KBM-7 (cell line): ENCODE measurements at regions not wholly inside any gene's neighbourhood (a gene's known extent, or its start where the extent isn't known, plus 50 kb on each side); places are given as distances from the start of the nearest gene placed in this dataset.
"Not testable (repeated sequence)": the region's sequence is repeated elsewhere in the genome, so short reads cannot be mapped to it uniquely, and the experiment has no call there.

Experiments
- DNase-seq: peaks from one replicate; pipeline ENCODE4 v3.0.0-alpha.2; 2015
- in situ Hi-C: fragments of 300-500 bp; cut with MboI; formaldehyde crosslinking; loops from 2 replicates; pipeline ENCODE4 v1.14.3; 2020; ENCODE audit warnings: low sequenced_read_pairs, low pct_unique_long_range_greater_than_20kb, mixed read lengths

- DNase-seq: no peak
- in situ Hi-C loops: no loop called here
These were observed 468.1 kb upstream of the ACTBL2 start for GRCh38 chr5:57950616-57951228.

DNA sequence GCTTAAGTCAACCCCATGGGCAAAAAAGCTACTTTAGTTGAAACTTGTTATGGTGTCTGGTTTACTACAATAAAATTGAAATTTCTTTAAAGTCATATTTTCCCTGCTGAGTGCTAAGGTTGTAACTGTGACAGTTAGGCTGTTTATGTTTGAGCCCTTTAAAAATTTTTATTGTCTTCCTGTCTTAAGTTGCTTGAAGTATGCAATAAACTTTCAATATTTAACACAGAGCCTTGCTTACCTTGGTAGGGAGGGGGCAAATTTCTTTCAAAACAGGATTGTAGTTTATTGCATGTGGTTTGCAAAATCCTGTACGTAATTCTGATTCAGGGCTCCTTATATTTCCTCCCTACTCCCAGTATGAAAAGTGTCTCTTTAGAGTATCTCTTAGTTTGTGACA lies 465.5 kb upstream of the ACTBL2 start:
- DNase-seq: no peak
- in situ Hi-C loops: no loop called here

- DNase-seq: no peak
- in situ Hi-C loops: no loop called here
These were observed 464.6 kb upstream of the ACTBL2 start for GRCh38 chr5:57947181-57947580.

- in situ Hi-C loops: no loop called here
These were observed 458.3 kb upstream of the ACTBL2 start for GRCh38 chr5:57940879-57941278.

DNA sequence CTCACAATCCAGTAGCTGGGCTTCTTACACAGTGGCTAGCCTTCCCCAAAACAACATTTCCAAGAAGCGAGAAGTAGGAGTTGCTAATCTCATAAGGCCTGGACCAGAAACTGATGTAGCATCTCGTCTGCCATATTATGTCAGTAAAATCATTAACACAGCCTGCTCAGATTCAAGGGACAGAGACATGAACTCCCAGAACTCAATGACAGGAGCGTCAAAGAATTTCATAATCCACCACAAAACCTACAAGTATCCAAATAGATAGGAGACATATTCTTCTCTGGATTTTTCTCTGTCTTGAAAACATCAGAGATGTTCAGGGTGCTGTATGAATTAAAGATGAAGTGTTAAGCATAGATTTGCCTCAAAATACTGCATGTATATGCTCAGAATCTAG lies 457.6 kb upstream of the ACTBL2 start:
- DNase-seq: no peak
- in situ Hi-C loops: no loop called here

More at GRCh38 chr5:57940879-57941278, 458.3 kb upstream of the ACTBL2 start:
- DNase-seq: no peak

DNA sequence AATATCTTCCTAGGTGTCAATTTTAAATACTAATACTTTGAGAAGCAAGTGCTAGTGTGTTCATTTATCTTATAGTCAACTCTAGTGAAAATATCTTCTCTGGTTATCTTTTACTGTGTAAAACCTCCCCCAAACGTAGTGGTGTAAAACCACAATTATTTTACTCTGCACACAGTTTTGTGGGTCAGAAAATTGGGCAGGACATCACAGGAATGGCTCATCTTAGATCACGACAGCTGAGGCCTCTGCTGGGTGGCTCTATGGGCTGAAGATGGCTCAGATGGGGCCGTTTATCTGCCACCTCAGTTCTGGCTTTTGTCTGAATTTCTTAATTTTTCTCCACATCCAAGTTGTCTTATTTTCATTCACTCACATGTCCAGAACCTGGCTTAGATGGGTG lies 457.2 kb upstream of the ACTBL2 start:
- DNase-seq: no peak
- in situ Hi-C loops: no loop called here

GRCh38 chr5:57939335-57939734 lies 456.7 kb upstream of the ACTBL2 start:
- in situ Hi-C loops: no loop called here
- DNase-seq: no peak

- no peak for DNase-seq
- in situ Hi-C loops: no loop called here
These were observed 455.6 kb upstream of the ACTBL2 start for GRCh38 chr5:57938174-57938557.

- DNase-seq: no peak
These were observed 455.0 kb upstream of the ACTBL2 start for GRCh38 chr5:57937501-57938173.

DNA sequence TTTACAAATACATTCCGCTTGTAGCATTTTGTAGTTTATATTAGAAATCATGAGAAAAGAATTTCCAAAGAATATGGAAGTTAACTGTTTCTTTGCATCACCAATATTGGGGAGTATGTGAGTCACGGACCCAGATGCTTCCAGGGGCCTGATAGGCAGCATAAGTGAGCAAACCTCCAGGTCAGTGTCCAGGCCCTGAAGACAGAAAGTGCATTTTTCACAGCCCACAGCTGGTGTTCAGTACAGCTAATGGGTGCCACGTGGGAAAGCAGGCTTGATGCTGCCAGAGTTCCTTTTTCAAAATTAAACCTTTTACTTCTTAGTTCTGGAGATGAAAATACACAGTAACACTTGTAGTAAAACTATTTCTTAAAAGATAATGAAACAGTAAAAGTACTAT lies 454.4 kb upstream of the ACTBL2 start:
- in situ Hi-C loops: no loop called here
- DNase-seq: no peak

More at GRCh38 chr5:57937501-57938173, 455.0 kb upstream of the ACTBL2 start:
- in situ Hi-C loops: no loop called here

DNA sequence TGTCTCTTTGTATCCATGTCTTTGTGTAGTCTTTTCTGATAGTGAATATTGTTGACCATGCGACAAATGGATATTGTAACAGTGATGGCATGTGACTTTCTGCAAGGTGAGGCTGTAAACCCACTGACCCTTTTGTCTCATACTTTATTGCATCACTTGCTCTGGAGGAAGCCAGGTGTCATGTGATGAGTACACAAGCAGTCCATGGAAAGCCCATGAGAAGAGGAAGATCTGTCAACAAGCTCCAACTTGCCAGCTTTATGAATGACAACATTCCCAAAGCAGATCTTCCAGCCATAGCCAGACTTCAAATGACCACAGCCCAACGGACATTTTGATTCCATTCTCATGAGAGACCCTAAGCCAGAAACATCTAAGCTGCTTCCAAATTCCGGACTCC lies 450.1 kb upstream of the ACTBL2 start:
- in situ Hi-C loops: no loop called here
- no peak for DNase-seq

DNA sequence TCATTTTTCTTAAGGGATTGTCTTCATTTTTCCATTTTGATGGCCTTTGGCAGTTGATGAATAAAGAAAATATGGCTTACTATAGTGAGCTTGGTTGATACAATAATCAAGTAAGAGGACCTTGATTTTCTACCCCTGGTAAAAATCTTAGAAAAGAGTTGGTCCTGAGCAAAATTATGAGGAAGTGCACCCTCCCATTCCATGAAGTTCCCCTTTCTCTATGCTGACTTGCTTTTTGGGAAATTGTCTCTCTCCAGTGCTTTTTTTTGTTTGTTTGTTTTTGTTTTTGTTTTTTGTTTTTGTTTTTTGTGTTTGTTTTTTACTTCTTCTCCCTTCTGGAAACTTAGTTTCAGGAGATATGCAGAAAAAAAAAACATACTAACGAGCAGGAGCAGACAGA lies 449.2 kb upstream of the ACTBL2 start:
- DNase-seq: peak; percentile 1
- in situ Hi-C loops: no loop called here

GRCh38 chr5:57931352-57931751 lies 448.7 kb upstream of the ACTBL2 start:
- in situ Hi-C loops: no loop called here

DNA sequence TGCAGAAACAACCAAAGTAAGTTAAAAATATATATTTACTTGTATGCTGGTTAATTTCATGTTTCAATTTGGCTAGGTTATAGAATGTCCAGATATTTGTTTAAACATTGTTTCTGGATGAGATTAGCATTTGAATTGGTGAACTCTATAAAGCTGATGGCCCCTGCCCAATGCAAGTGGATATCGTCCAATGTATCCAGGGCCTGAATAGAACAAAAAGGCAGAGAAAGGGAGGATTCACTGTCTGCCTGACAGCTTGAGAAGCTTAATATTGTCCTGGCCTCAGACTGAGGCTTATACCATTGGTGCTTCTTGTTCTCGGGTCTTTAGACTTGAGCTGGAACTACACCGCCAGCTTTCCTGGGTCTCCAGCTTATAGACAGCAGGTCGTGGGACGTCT lies 446.7 kb upstream of the ACTBL2 start:
- in situ Hi-C loops: no loop called here
- no peak for DNase-seq

More at GRCh38 chr5:57931352-57931751, 448.7 kb upstream of the ACTBL2 start:
- DNase-seq: no peak

GRCh38 chr5:57923094-57923493 lies 440.5 kb upstream of the ACTBL2 start:
- DNase-seq, in situ Hi-C loops: not testable (repeated sequence)

- in situ Hi-C loops: no loop called here
These were observed 434.4 kb upstream of the ACTBL2 start for GRCh38 chr5:57917004-57917403.

GRCh38 chr5:57915536-57915935 lies 432.9 kb upstream of the ACTBL2 start:
- no peak for DNase-seq
- in situ Hi-C loops: no loop called here

More at GRCh38 chr5:57917004-57917403, 434.4 kb upstream of the ACTBL2 start:
- DNase-seq: no peak

- no peak for DNase-seq
- in situ Hi-C loops: no loop called here
These were observed 428.8 kb upstream of the ACTBL2 start for GRCh38 chr5:57911438-57911837.

DNA sequence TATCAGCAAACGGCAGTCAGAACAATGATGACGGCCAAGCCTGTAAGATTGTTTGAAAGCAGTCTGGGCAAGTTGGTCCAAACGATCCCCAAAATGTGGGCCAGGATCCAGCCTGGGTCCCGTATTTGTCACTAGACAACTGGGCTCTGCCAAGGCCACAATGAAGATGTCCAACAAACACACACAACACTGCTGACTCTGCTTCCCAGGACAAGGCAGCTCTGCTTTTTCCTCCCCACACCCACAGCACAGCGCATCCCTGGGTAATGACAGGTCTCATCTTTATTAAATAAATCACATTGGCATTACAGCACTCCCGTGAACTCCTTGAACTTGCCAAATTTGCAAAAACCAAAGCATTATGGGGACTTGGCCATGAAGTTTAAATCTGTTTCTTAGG lies 424.1 kb upstream of the ACTBL2 start:
- DNase-seq: no peak
- in situ Hi-C loops: no loop called here

- in situ Hi-C loops: no loop called here
- DNase-seq: no peak
These were observed 420.8 kb upstream of the ACTBL2 start for GRCh38 chr5:57903458-57903857.

- in situ Hi-C loops: no loop called here
- no peak for DNase-seq
These were observed 419.5 kb upstream of the ACTBL2 start for GRCh38 chr5:57902095-57902494.
